ENCODE measurements at regions not wholly inside any gene's neighbourhood (a gene's known extent, or its start where the extent isn't known, plus 50 kb on each side); places are given as distances from the start of the nearest gene placed in this dataset.

DNA sequence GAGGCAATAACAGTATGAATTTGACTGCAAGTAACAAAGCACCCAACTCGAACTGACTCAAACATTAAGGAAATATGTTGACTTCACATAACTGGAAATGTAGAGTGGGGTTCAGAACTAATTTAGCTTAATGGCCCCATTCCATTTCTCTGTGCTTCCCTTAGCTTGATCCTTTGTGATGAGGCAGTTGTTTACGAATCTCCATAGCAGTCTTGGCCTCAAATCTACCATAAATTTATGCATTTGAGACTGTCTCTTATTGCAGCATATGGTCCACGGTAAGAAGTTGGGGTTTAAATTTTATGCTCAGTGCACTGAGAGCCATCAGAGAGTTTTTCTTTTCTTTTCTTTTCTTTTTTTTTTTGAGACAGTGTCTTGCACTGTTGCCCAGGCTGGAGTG is 148.7 kb upstream of the POU1F1 start (continued):
- TF ChIP-seq, protein P1, sequence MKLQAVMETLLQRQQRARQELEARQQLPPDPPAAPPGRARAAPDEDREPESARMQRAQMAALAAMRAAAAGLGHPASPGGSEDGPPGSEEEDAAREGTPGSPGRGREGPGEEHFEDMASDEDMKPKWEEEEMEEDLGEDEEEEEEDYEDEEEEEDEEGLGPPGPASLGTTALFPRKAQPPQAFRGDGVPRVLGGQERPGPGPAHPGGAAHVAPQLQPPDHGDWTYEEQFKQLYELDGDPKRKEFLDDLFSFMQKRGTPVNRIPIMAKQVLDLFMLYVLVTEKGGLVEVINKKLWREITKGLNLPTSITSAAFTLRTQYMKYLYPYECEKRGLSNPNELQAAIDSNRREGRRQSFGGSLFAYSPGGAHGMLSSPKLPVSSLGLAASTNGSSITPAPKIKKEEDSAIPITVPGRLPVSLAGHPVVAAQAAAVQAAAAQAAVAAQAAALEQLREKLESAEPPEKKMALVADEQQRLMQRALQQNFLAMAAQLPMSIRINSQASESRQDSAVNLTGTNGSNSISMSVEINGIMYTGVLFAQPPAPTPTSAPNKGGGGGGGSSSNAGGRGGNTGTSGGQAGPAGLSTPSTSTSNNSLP (IDR thresholded peaks at IDR 0.05; ENCODE audit: borderline replicate concordance, low read depth, low read length), result no peak
- TF ChIP-seq, protein P2, sequence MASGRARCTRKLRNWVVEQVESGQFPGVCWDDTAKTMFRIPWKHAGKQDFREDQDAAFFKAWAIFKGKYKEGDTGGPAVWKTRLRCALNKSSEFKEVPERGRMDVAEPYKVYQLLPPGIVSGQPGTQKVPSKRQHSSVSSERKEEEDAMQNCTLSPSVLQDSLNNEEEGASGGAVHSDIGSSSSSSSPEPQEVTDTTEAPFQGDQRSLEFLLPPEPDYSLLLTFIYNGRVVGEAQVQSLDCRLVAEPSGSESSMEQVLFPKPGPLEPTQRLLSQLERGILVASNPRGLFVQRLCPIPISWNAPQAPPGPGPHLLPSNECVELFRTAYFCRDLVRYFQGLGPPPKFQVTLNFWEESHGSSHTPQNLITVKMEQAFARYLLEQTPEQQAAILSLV (tag; IDR thresholded peaks at IDR 0.05), result no peak
- TF ChIP-seq CHD4 (IDR thresholded peaks at IDR 0.05; ENCODE audit: insufficient read depth, insufficient replicate concordance, low read depth, low read length, poor library complexity, severe bottlenecking) (no peak), STAG1 (CRISPR knock-in tag; IDR thresholded peaks at IDR 0.05; ENCODE audit: borderline replicate concordance) (no peak)

DNA sequence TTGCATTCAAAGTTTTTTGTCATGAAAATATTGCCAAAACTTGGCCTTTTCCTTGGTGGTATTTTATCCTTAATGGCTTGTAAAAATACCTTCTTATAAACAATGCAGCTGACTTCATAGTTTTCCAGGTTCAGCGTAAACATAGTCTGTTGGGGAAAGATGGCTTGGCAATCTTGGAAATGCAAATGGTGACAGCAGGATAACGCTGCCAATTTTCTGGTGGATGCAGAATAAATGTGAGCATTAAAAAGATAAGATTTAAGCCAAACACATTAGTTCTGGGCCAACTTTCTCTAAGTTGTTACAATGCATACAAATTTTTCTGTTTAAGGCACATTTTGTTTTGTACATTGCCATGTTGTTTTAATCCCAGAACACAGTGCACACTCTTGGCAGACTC is 147.0 kb upstream of the POU1F1 start:
- ATAC-seq, result no peak
- H3K9ac ChIP-seq (ENCODE audit: insufficient read depth in 1 of 2, low read depth in 2 of 2, low read length in 2 of 2), result no peak overlapping the region
- ChIA-PET POLR2A (no interaction called here), CTCF (ENCODE audit: low intra/inter-chr PET ratio) (no interaction called here)
- H3K4me1 ChIP-seq (replicated peaks in 1 of 2; ENCODE audit: control insufficient read depth in 2 of 2, insufficient read depth in 2 of 2, low read length in 2 of 2), result no peaks in the 10 kb centered on the region
- H3K9me3 ChIP-seq (replicated peaks; ENCODE audit: control insufficient read depth, insufficient read depth, low read depth, low read length), result no peaks in the 10 kb centered on the region
- 10% methylated on average over 1 of the region's 2 CpGs for WGBS (ENCODE audit: insufficient coverage, low coverage, missing lambda C conversion rate)
- H2AFZ ChIP-seq (ENCODE audit: low read depth, low read length), result no peak overlapping the region
- H3K79me2 ChIP-seq (ENCODE audit: control insufficient read depth, insufficient read depth, low read length), result no peaks in the 10 kb centered on the region
- H3K4me2 ChIP-seq (ENCODE audit: insufficient read depth, low read length), result no peak overlapping the region
- no peaks in the 10 kb centered on the region for H3K27me3 ChIP-seq (ENCODE audit: control insufficient read depth in 2 of 2, insufficient read depth in 2 of 2, low read length in 2 of 2)
- in situ Hi-C loops (cut with MboI) (no loop called here), intact Hi-C loops (cut with micrococcal nuclease) (no loop called here)
- no peaks in the 10 kb centered on the region for H3K36me3 ChIP-seq (ENCODE audit: control insufficient read depth, insufficient read depth, low read length)
- H3K4me3 ChIP-seq, result no peak overlapping the region
- DNase-seq (ENCODE audit: extremely low read depth in 1 of 4, low spot score in 3 of 4), result no peak
- TF ChIP-seq CEBPG (CRISPR knock-in tag; IDR thresholded peaks at IDR 0.05) (no peak), CEBPG (tag; conservative IDR thresholded peaks at IDR 0.05 in 1 of 2, IDR thresholded peaks at IDR 0.05 in 1 of 2) (no peak), ELF4 (CRISPR knock-in tag; IDR thresholded peaks at IDR 0.05) (no peak), CSDE1 (IDR thresholded peaks at IDR 0.05) (no peak), ZFPM2 (CRISPR knock-in tag; IDR thresholded peaks at IDR 0.05) (no peak), NFXL1 (CRISPR knock-in tag; IDR thresholded peaks at IDR 0.05) (no peak), GTF2A2 (tag; IDR thresholded peaks at IDR 0.05) (no peak), CREM (IDR thresholded peaks at IDR 0.05; ENCODE audit: low read depth) (no peak), L3MBTL2 (IDR thresholded peaks at IDR 0.05) (no peak), STAG1 (CRISPR knock-in tag; IDR thresholded peaks at IDR 0.05; ENCODE audit: borderline replicate concordance) (no peak)
- TF ChIP-seq, protein P3, sequence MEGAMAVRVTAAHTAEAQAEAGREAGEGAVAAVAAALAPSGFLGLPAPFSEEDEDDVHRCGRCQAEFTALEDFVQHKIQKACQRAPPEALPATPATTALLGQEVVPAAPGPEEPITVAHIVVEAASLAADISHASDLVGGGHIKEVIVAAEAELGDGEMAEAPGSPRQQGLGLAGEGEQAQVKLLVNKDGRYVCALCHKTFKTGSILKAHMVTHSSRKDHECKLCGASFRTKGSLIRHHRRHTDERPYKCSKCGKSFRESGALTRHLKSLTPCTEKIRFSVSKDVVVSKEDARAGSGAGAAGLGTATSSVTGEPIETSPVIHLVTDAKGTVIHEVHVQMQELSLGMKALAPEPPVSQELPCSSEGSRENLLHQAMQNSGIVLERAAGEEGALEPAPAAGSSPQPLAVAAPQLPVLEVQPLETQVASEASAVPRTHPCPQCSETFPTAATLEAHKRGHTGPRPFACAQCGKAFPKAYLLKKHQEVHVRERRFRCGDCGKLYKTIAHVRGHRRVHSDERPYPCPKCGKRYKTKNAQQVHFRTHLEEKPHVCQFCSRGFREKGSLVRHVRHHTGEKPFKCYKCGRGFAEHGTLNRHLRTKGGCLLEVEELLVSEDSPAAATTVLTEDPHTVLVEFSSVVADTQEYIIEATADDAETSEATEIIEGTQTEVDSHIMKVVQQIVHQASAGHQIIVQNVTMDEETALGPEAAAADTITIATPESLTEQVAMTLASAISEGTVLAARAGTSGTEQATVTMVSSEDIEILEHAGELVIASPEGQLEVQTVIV (CRISPR knock-in tag; IDR thresholded peaks at IDR 0.05; ENCODE audit: borderline replicate concordance), result no peak
- H3K9me1 ChIP-seq (ENCODE audit: control insufficient read depth, insufficient read depth, low read length), result no peaks in the 10 kb centered on the region
- H3K27ac ChIP-seq (ENCODE audit: extremely low read depth, low read depth, low read length), result no peak overlapping the region
- no peaks in the 10 kb centered on the region for H4K20me1 ChIP-seq (replicated peaks; ENCODE audit: control insufficient read depth, insufficient read depth, low read length)
- FAIRE-seq, result no peak
- no TSS peak for BruUV-seq (replicated peaks)
